Adrenal gland (tissue), 9 donors: ENCODE measurements at regions not wholly inside any gene's neighbourhood (a gene's known extent, or its start where the extent isn't known, plus 50 kb on each side); places are given as distances from the start of the nearest gene placed in this dataset.
A peak's percentile ranks its signal among the peaks of the same experiment; 100 is the strongest.

ENCODE experiments used
- DNase-seq, 7 donors: peaks; one replicate each; pipeline ENCODE4 v3.0.0-alpha.2; 2019 to 2020
- H3K27ac ChIP-seq, 5 donors: fragments of 200-600 bp; sonication (generic) in 4 of 5; 1 replicate in 3 of 5; 2 replicates in 2 of 5; pipeline versions ENCODE4 v1.5.1 to v1.8.0; 2016 to 2020; ENCODE audit warnings: mild to moderate bottlenecking in 1 of 5
- H3K27me3 ChIP-seq: fragments of 200-600 bp; 2 replicates; pipeline ENCODE4 v1.8.0; 2021
- H3K36me3 ChIP-seq, 2 donors: fragments of 200-600 bp; replicated peaks in 1 of 2; 1 replicate in 1 of 2; 2 replicates in 1 of 2; pipeline versions ENCODE4 v1.5.1 to v1.8.0; 2018 to 2022
- H3K4me1 ChIP-seq, 2 donors: fragments of 200-600 bp; replicated peaks in 1 of 2; 1 replicate in 1 of 2; 2 replicates in 1 of 2; pipeline versions ENCODE4 v1.5.1 to v1.8.0; 2018 to 2021
- H3K4me3 ChIP-seq, 4 donors: fragments of 200-600 bp; sonication (generic) in 3 of 4; one replicate each; pipeline ENCODE4 v1.5.1; 2016 to 2018
- H3K9me3 ChIP-seq, 3 donors: fragments of 200-600 bp; sonication (generic) in 1 of 3; replicated peaks in 1 of 3; 1 replicate in 2 of 3; 2 replicates in 1 of 3; pipeline versions ENCODE4 v1.5.1 to v1.8.0; 2016 to 2021
- POLR2A ChIP-seq, 2 donors: fragments of 450-650 bp; IDR thresholded peaks; one replicate each; pipeline ENCODE4 v1.6.1; 2017; ENCODE audit warnings: antibody characterized with exemption in 2 of 2, mild to moderate bottlenecking in 2 of 2, moderate library complexity in 1 of 2
- WGBS, 4 donors: extraction: QIAGEN DNeasy Blood & Tissue Kit in 2 of 4; methylation state at CpG; one replicate each; pipeline versions ENCODE4 v1.1.5 to v1.1.7; 2013 to 2017; 5-methylcytosine and 5-hydroxymethylcytosine counted together
- intact Hi-C, 2 donors: fragments of 100-400 bp; cut with DNase I; formaldehyde crosslinking; loops; one replicate each; pipeline versions ENCODE4 v1.14.1 to v1.15.0; 2022 to 2023
- TF ChIP-seq, protein P1 (sequence below), 6 experiments: fragments of 450-650 bp in 4 of 6; fragments of 200-600 bp in 2 of 6; sonication (generic) in 1 of 6; IDR thresholded peaks; 1 replicate in 5 of 6; 2 replicates in 1 of 6; pipeline versions ENCODE4 v1.5.1 to v1.8.0; 2016 to 2021; ENCODE audit warnings: antibody characterized with exemption in 6 of 6, mild to moderate bottlenecking in 2 of 6, moderate library complexity in 1 of 6
- donor health status: healthy with polysubstance abuse.
- donor health status: Bipolar disorder and iron deficiency.
- donor health status: DM: yes; HTN: yes; CAD: no.
- donor health status: DM: no; HTN: no; CAD: no.
- donor health status: DM: no; HTN: no; CAD: no.

DNA sequence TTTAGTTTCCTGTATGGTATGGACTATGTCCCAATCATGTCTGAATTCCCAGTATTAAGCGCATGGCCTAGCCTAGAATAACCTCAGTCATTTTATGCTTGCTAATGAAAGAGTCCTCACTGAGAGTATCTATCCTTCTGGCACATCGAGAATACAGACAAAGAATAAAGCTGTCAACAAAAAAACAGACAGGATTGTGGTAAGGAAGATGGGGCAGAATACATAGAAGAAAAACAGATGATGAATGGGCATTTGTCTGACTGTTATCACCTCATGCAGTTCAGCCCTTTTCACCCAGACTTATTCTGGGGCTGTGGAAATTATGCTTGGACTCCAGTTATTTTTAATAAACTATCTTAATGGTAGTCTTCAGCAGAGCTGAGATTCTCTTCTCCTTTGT is 363.8 kb upstream of the TNC start:
- intact Hi-C loops, result no loop called here
- TF ChIP-seq, protein P1, sequence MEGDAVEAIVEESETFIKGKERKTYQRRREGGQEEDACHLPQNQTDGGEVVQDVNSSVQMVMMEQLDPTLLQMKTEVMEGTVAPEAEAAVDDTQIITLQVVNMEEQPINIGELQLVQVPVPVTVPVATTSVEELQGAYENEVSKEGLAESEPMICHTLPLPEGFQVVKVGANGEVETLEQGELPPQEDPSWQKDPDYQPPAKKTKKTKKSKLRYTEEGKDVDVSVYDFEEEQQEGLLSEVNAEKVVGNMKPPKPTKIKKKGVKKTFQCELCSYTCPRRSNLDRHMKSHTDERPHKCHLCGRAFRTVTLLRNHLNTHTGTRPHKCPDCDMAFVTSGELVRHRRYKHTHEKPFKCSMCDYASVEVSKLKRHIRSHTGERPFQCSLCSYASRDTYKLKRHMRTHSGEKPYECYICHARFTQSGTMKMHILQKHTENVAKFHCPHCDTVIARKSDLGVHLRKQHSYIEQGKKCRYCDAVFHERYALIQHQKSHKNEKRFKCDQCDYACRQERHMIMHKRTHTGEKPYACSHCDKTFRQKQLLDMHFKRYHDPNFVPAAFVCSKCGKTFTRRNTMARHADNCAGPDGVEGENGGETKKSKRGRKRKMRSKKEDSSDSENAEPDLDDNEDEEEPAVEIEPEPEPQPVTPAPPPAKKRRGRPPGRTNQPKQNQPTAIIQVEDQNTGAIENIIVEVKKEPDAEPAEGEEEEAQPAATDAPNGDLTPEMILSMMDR (IDR thresholded peaks at IDR 0.05), result no peak
- TF ChIP-seq POLR2A (IDR thresholded peaks at IDR 0.05), result no peak
- Histone ChIP-seq H3K4me1 (no peaks in the 10 kb centered on the region), H3K27me3 (no peaks in the 10 kb centered on the region), H3K36me3 (no peaks in the 10 kb centered on the region), H3K9me3 (no peaks in the 10 kb centered on the region), H3K27ac (no peak overlapping the region), H3K4me3 (no peak overlapping the region)
- 52 to 85% (median 82%) methylated on average over 2 of the region's 2 CpGs for WGBS, 4 donors
- no peak for DNase-seq

DNA sequence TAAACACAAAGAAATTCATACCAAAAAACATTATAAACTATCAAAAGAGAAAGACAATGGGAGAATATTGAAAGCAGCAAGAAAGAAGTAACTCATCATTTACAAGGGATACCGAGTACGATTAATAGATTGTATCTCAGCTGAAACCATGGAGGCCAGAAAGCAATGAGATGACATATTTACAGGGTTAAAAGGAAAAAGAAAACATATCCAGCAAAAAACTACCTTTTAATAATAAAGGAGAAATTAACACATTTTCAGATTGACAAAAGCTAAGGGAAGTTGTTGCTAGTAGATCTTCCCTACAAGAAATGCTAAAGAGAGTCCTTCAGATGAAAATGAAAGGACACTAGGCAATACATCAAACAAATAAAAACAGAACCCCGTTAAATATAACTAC is 364.8 kb upstream of the TNC start:
- 77 to 84% (median 81%) methylated on average over 3 of the region's 3 CpGs for WGBS, 4 donors
- TF ChIP-seq POLR2A (IDR thresholded peaks at IDR 0.05), result no peak
- TF ChIP-seq, protein P1 (IDR thresholded peaks at IDR 0.05), result no peak
- Histone ChIP-seq H3K36me3 (no peaks in the 10 kb centered on the region), H3K9me3 (no peaks in the 10 kb centered on the region), H3K27ac (no peak overlapping the region), H3K4me3 (no peak overlapping the region), H3K4me1 (no peaks in the 10 kb centered on the region), H3K27me3 (no peaks in the 10 kb centered on the region)
- DNase-seq, result no peak
- intact Hi-C loops, result no loop called here

DNA sequence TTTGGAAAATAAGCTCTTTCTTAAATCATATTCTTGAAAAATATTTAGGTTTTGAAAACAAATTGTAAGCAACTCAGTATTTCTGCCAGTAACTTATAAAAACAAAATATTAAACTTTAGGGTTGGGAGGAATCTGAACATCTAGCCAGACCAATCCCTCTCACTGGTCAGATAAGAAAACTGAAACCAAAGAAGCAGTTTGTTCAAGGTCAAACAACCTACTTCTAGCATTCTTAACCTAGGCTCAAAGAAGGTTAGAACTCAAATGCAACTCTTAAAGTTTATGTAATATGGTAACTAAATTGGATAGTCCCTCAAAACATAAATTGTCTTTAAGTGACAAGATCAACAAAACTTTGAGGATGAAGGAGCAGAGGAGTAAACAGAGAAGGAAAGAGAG is 374.9 kb upstream of the TNC start:
- intact Hi-C loops, result no loop called here
- no peak for TF ChIP-seq POLR2A (IDR thresholded peaks at IDR 0.05)
- TF ChIP-seq, protein P1 (IDR thresholded peaks at IDR 0.05), result no peak
- H3K36me3 ChIP-seq, result no peaks in the 10 kb centered on the region
- DNase-seq, result no peak
- no peak overlapping the region for H3K4me3 ChIP-seq
- H3K27me3 ChIP-seq, result no peaks in the 10 kb centered on the region
- H3K27ac ChIP-seq, result no peak overlapping the region
- no peaks in the 10 kb centered on the region for H3K9me3 ChIP-seq
- H3K4me1 ChIP-seq, result no peaks in the 10 kb centered on the region

DNA sequence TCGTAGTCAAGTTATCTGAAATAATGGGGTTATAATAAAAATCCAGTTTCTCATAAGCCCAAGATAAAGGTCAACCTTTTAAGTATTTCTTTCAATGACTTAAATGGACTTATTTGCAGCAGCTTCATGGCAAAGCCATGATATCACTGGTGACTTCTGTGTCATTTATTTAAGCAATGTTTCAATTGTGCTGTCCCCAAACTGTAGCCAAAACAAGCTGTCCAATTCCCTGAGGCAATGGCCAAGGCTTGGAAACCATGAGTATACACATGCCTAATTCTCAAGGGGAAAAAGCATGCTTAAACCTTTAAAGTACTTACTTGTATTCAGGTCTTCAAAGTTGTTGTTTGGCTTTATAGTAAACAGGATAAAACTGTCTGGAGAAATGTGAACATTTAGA is 376.4 kb upstream of the TNC start:
- Histone ChIP-seq H3K27me3 (no peaks in the 10 kb centered on the region), H3K9me3 (no peaks in the 10 kb centered on the region), H3K4me3 (no peak overlapping the region), H3K36me3 (no peaks in the 10 kb centered on the region), H3K4me1 (no peaks in the 10 kb centered on the region), H3K27ac (no peak overlapping the region)
- peak in 1 of 7 donors; percentile 4 for DNase-seq
- no peak for TF ChIP-seq POLR2A (IDR thresholded peaks at IDR 0.05)
- TF ChIP-seq, protein P1 (IDR thresholded peaks at IDR 0.05), result no peak
- WGBS, 4 donors, result 0 to 64% (median 35%) methylated on average over 1 of the region's 1 CpG
- intact Hi-C loops, result no loop called here
